ENCODE measurements at regions not wholly inside any gene's neighbourhood (a gene's known extent, or its start where the extent isn't known, plus 50 kb on each side); places are given as distances from the start of the nearest gene placed in this dataset.

GRCh38 chr1:78277253-78277652, 213.5 kb upstream of the PTGFR start:
- Mint-ChIP-seq H3K27me3 (ENCODE audit: insufficient read depth) (no peaks in the 10 kb centered on the region), H3K4me1 (ENCODE audit: low read depth) (peaks cover 80% of the 10 kb centered on the region), H3K36me3 (ENCODE audit: low read depth) (peaks cover 5% of the 10 kb centered on the region), H3K4me3 (peak overlapping the region; percentile 29; the same call in 1 of the 2 replicates), H3K27ac (peak overlapping the region; percentile 75), H3K9me3 (no peaks in the 10 kb centered on the region)
- no peak for TF ChIP-seq CTCF (IDR thresholded peaks at IDR 0.05)
- peak; percentile 70 for DNase-seq

- Mint-ChIP-seq H3K27me3 (ENCODE audit: insufficient read depth) (no peaks in the 10 kb centered on the region), H3K4me1 (ENCODE audit: low read depth) (peaks cover 83% of the 10 kb centered on the region), H3K27ac (peak overlapping the region; percentile 74), H3K4me3 (peak overlapping the region; percentile 34), H3K9me3 (no peaks in the 10 kb centered on the region), H3K36me3 (ENCODE audit: low read depth) (peaks cover 9% of the 10 kb centered on the region)
- peak; percentile 85 for DNase-seq
- no peak for TF ChIP-seq CTCF (IDR thresholded peaks at IDR 0.05)
These were observed 211.7 kb upstream of the PTGFR start for GRCh38 chr1:78279051-78279450.

GRCh38 chr1:78280626-78281025, 210.1 kb upstream of the PTGFR start:
- H3K27ac Mint-ChIP-seq, result no peak overlapping the region
- no peak for DNase-seq
- no peaks in the 10 kb centered on the region for H3K27me3 Mint-ChIP-seq (ENCODE audit: insufficient read depth)
- peaks cover 9% of the 10 kb centered on the region for H3K36me3 Mint-ChIP-seq (ENCODE audit: low read depth)
- peaks cover 80% of the 10 kb centered on the region for H3K4me1 Mint-ChIP-seq (ENCODE audit: low read depth)
- no peak overlapping the region for H3K4me3 Mint-ChIP-seq
- no peaks in the 10 kb centered on the region for H3K9me3 Mint-ChIP-seq
- no peak for TF ChIP-seq CTCF (IDR thresholded peaks at IDR 0.05)

GRCh38 chr1:78281580-78281979, 209.2 kb upstream of the PTGFR start:
- peaks cover 9% of the 10 kb centered on the region for H3K36me3 Mint-ChIP-seq (ENCODE audit: low read depth)
- H3K27ac Mint-ChIP-seq, result no peak overlapping the region
- TF ChIP-seq CTCF (IDR thresholded peaks at IDR 0.05), result no peak
- no peaks in the 10 kb centered on the region for H3K27me3 Mint-ChIP-seq (ENCODE audit: insufficient read depth)
- DNase-seq, result no peak
- H3K4me3 Mint-ChIP-seq, result no peak overlapping the region
- no peaks in the 10 kb centered on the region for H3K9me3 Mint-ChIP-seq
- H3K4me1 Mint-ChIP-seq (ENCODE audit: low read depth), result peaks cover 80% of the 10 kb centered on the region

- Mint-ChIP-seq H3K36me3 (ENCODE audit: low read depth) (peaks cover 4% of the 10 kb centered on the region; the same call in 1 of the 2 replicates), H3K4me1 (ENCODE audit: low read depth) (peaks cover 80% of the 10 kb centered on the region), H3K4me3 (no peak overlapping the region), H3K27me3 (ENCODE audit: insufficient read depth) (no peaks in the 10 kb centered on the region; the same call in 1 of the 2 replicates), H3K9me3 (no peaks in the 10 kb centered on the region), H3K27ac (no peak overlapping the region)
- DNase-seq, result no peak
- no peak for TF ChIP-seq CTCF (IDR thresholded peaks at IDR 0.05)
These were observed 207.1 kb upstream of the PTGFR start for GRCh38 chr1:78283691-78284090.

GRCh38 chr1:78284354-78284753, 206.4 kb upstream of the PTGFR start:
- TF ChIP-seq CTCF (IDR thresholded peaks at IDR 0.05), result no peak
- Mint-ChIP-seq H3K27ac (no peak overlapping the region), H3K4me1 (ENCODE audit: low read depth) (peaks cover 80% of the 10 kb centered on the region), H3K27me3 (ENCODE audit: insufficient read depth) (no peaks in the 10 kb centered on the region; the same call in 1 of the 2 replicates), H3K9me3 (no peaks in the 10 kb centered on the region), H3K36me3 (ENCODE audit: low read depth) (peaks cover 4% of the 10 kb centered on the region; the same call in 1 of the 2 replicates), H3K4me3 (no peak overlapping the region)
- peak; percentile 12 for DNase-seq
